PC-3 (cell line): ENCODE measurements at regions not wholly inside any gene's neighbourhood (a gene's known extent, or its start where the extent isn't known, plus 50 kb on each side); places are given as distances from the start of the nearest gene placed in this dataset.

Experiments
- ATAC-seq: fragments of 200-7000 bp; cut with Tn5 transposase; 2 replicates; pipeline ENCODE4 v1.9.1; 2020; ENCODE audit warnings: mild to moderate bottlenecking, moderate library complexity
- BruUV-seq: library from RNA; stranded (reverse); fragments of 400-500 nt; replicated peaks from 2 replicates; lab custom pipeline; 2021; lab: Mats Ljungman, UMichigan
- CTCF ChIA-PET: fragments of 300-600 bp; sonication (Branson Sonifier 250); formaldehyde crosslinking; loops from one replicate; lab custom pipeline; 2022; ENCODE audit warnings: antibody characterized with exemption; lab: Charles Lee
- POLR2A ChIA-PET: fragments of 300-600 bp; sonication (Branson Sonifier 250); formaldehyde crosslinking; loops from one replicate; lab custom pipeline; 2022; ENCODE audit warnings: antibody characterized with exemption; ENCODE audit not compliant: unreplicated experiment; lab: Charles Lee
- DNase-seq: peaks from one replicate; pipeline ENCODE4 v3.0.0-alpha.2; 2015
- H2AFZ ChIP-seq: fragments of 300-600 bp; sonication (generic); 2 replicates; pipeline ENCODE4 v1.6.0; 2016; ENCODE audit warnings: antibody characterized with exemption, low read length
- H3F3A ChIP-seq: fragments of 300-600 bp; sonication (generic); one replicate; pipeline ENCODE4 v1.6.0; 2017; ENCODE audit warnings: antibody characterized with exemption, low read length, control low read depth, mild to moderate bottlenecking; ENCODE audit not compliant: unreplicated experiment
- H3K27ac ChIP-seq: fragments of 300-600 bp; sonication (generic); 2 replicates; pipeline ENCODE4 v1.5.1; 2016; ENCODE audit warnings: mild to moderate bottlenecking, low read length
- H3K27me3 ChIP-seq: fragments of 300-600 bp; sonication (generic); 2 replicates; pipeline ENCODE4 v1.6.1; 2016; ENCODE audit warnings: low read length, mixed read lengths
- H3K36me3 ChIP-seq: fragments of 300-600 bp; sonication (generic); 2 replicates; pipeline ENCODE4 v1.6.1; 2016; ENCODE audit warnings: low read depth, mixed run types, low read length, mixed read lengths
- H3K4me1 ChIP-seq: fragments of 300-600 bp; sonication (generic); 2 replicates; pipeline ENCODE4 v1.5.1; 2016; ENCODE audit warnings: low read length; ENCODE audit not compliant: insufficient read depth
- H3K4me2 ChIP-seq: fragments of 300-600 bp; sonication (generic); 2 replicates; pipeline ENCODE4 v1.6.0; 2016; ENCODE audit warnings: low read length
- H3K4me3 ChIP-seq: fragments of 300-600 bp; sonication (generic); 2 replicates; pipeline ENCODE4 v1.5.1; 2016; ENCODE audit warnings: mild to moderate bottlenecking, low read length, mixed read lengths
- H3K79me2 ChIP-seq: fragments of 300-600 bp; sonication (generic); 2 replicates; pipeline ENCODE4 v1.6.1; 2017; ENCODE audit warnings: low read length, mixed read lengths
- H3K9ac ChIP-seq: fragments of 300-600 bp; sonication (generic); 2 replicates; pipeline ENCODE4 v1.6.0; 2016; ENCODE audit warnings: mild to moderate bottlenecking, low read length
- H3K9me2 ChIP-seq: fragments of 300-600 bp; sonication (generic); replicated peaks from 2 replicates; pipeline ENCODE4 v1.6.1; 2016; ENCODE audit warnings: mixed run types, low read length, mixed read lengths
- H3K9me3 ChIP-seq: fragments of 300-600 bp; sonication (generic); 2 replicates; pipeline ENCODE4 v1.6.1; 2016; ENCODE audit warnings: low read length, mixed read lengths
- H4K20me1 ChIP-seq: fragments of 300-600 bp; sonication (generic); 2 replicates; pipeline ENCODE4 v1.6.1; 2016; ENCODE audit warnings: low read length, mixed read lengths
- EZH2 ChIP-seq: fragments of 300-600 bp; sonication (generic); IDR thresholded peaks from one replicate; pipeline ENCODE4 v1.6.1; 2017; ENCODE audit warnings: antibody characterized with exemption, mild to moderate bottlenecking, low read length; ENCODE audit not compliant: unreplicated experiment
- EZH2phosphoT487 ChIP-seq: fragments of 300-600 bp; sonication (generic); IDR thresholded peaks from 2 replicates; pipeline ENCODE4 v1.6.1; 2018; ENCODE audit warnings: mild to moderate bottlenecking, antibody characterized with exemption, low read length, borderline replicate concordance
- intact Hi-C: fragments of 100-400 bp; cut with micrococcal nuclease; formaldehyde crosslinking; loops from 2 replicates; pipeline ENCODE4 v1.9.0; 2023
- TF ChIP-seq, protein P1 (sequence below): fragments of 300-600 bp; sonication (generic); conservative IDR thresholded peaks from 2 replicates; pipeline ENCODE4 v1.5.1; 2017; ENCODE audit warnings: antibody characterized with exemption, low read depth, mild to moderate bottlenecking, low read length

DNA sequence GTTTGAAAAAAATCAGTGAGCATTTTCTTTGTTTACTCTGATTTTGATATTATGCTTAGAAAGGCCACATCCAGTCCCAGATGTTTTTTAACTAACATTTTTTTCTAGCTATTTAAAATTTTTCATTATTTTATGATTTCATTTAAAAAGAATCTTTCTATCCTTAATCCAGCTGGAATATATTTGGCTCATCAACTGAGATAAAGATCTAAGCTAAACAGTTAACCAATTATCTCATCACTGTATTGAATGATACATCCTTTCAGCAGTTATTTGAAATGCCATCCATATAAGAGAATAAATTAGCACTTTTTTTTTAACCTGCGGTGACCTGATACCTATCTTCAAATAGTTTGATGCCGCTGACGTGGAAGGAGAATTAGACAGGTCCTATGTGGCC lies 245.5 kb upstream of the COPS8 start:
- no peak overlapping the region for H3K27ac ChIP-seq
- BruUV-seq, result no TSS peak
- TF ChIP-seq EZH2 (no peak), EZH2phosphoT487 (no peak)
- TF ChIP-seq, protein P1, sequence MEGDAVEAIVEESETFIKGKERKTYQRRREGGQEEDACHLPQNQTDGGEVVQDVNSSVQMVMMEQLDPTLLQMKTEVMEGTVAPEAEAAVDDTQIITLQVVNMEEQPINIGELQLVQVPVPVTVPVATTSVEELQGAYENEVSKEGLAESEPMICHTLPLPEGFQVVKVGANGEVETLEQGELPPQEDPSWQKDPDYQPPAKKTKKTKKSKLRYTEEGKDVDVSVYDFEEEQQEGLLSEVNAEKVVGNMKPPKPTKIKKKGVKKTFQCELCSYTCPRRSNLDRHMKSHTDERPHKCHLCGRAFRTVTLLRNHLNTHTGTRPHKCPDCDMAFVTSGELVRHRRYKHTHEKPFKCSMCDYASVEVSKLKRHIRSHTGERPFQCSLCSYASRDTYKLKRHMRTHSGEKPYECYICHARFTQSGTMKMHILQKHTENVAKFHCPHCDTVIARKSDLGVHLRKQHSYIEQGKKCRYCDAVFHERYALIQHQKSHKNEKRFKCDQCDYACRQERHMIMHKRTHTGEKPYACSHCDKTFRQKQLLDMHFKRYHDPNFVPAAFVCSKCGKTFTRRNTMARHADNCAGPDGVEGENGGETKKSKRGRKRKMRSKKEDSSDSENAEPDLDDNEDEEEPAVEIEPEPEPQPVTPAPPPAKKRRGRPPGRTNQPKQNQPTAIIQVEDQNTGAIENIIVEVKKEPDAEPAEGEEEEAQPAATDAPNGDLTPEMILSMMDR, result no peak
- H3K4me2 ChIP-seq, result no peak overlapping the region
- intact Hi-C loops, result no loop called here
- no peak overlapping the region for H2AFZ ChIP-seq
- H3K9me2 ChIP-seq, result no peaks in the 10 kb centered on the region
- H3K9me3 ChIP-seq, result no peaks in the 10 kb centered on the region
- no peak overlapping the region for H3K4me3 ChIP-seq
- DNase-seq (no peak), ATAC-seq (no peak)
- H3K27me3 ChIP-seq, result no peaks in the 10 kb centered on the region
- ChIA-PET POLR2A (no interaction called here), CTCF (no interaction called here)
- H4K20me1 ChIP-seq, result no peaks in the 10 kb centered on the region
- no peak overlapping the region for H3K9ac ChIP-seq
- no peaks in the 10 kb centered on the region for H3K36me3 ChIP-seq
- no peaks in the 10 kb centered on the region for H3K79me2 ChIP-seq
- H3K4me1 ChIP-seq, result no peaks in the 10 kb centered on the region
- no peaks in the 10 kb centered on the region for H3F3A ChIP-seq

DNA sequence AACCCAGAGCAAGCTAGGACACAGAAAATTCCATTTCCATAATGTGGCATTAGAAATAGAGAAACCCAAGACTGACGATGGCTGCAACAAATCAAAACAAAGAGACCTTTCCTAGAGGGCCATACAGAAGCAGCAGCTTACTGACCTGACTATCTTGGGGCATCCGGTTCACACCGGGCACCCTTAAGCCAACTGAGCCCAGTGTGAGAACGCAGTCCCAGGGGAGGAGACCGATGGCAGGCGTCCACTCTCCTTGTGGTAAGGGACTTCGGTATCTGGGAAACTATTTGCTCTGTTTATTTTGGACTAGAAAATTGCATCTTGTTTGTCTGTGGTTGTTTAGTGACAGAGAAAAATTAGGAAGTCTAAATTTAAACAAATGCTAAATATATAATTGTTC lies 244.8 kb upstream of the COPS8 start:
- POLR2A ChIA-PET, result no interaction called here
- Histone ChIP-seq H3K4me2 (no peak overlapping the region), H2AFZ (no peak overlapping the region), H3K4me1 (no peaks in the 10 kb centered on the region), H3K4me3 (no peak overlapping the region), H3F3A (no peaks in the 10 kb centered on the region), H3K9ac (no peak overlapping the region), H3K27ac (no peak overlapping the region), H3K27me3 (no peaks in the 10 kb centered on the region), H3K9me3 (no peaks in the 10 kb centered on the region), H3K36me3 (no peaks in the 10 kb centered on the region), H4K20me1 (no peaks in the 10 kb centered on the region), H3K9me2 (no peaks in the 10 kb centered on the region), H3K79me2 (no peaks in the 10 kb centered on the region)
- TF ChIP-seq EZH2 (no peak), EZH2phosphoT487 (no peak)
- TF ChIP-seq, protein P1, result no peak
- ATAC-seq (no peak), DNase-seq (no peak)
- BruUV-seq, result no TSS peak
- CTCF ChIA-PET, result no interaction called here
- intact Hi-C loops, result no loop called here

DNA sequence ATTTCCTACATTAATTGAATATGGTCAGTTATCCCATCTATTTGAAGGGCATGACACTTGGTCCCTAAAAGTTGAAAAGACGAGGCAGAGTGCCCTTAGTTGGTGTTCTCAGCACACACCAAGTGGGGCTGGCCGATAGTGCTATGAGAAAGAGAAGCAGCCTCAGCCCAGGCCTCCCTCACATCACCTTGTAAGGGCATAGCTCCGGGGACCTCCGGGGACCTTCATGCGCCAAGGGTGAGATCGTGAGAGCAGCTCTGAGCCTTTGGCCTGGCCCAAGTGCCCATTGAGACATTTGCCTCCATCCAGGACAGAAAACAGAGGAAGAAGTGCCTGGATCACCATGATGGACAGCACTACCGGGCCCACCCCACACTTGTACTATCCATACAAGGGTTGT lies 244.3 kb upstream of the COPS8 start:
- ChIA-PET CTCF (no interaction called here), POLR2A (no interaction called here)
- no TSS peak for BruUV-seq
- no peak for DNase-seq
- no peaks in the 10 kb centered on the region for H3K27me3 ChIP-seq
- H3K27ac ChIP-seq, result no peak overlapping the region
- no peaks in the 10 kb centered on the region for H3K9me2 ChIP-seq
- H4K20me1 ChIP-seq, result no peaks in the 10 kb centered on the region
- no peaks in the 10 kb centered on the region for H3K4me1 ChIP-seq
- no peak overlapping the region for H3K4me2 ChIP-seq
- no peak for ATAC-seq
- no peaks in the 10 kb centered on the region for H3K9me3 ChIP-seq
- TF ChIP-seq EZH2phosphoT487 (no peak), EZH2 (no peak)
- TF ChIP-seq, protein P1, result no peak
- H3K9ac ChIP-seq, result no peak overlapping the region
- no peaks in the 10 kb centered on the region for H3F3A ChIP-seq
- H2AFZ ChIP-seq, result no peak overlapping the region
- intact Hi-C loops, result no loop called here
- H3K36me3 ChIP-seq, result no peaks in the 10 kb centered on the region
- no peaks in the 10 kb centered on the region for H3K79me2 ChIP-seq
- no peak overlapping the region for H3K4me3 ChIP-seq
